OCI-LY1 (cell line): ENCODE measurements at regions not wholly inside any gene's neighbourhood (a gene's known extent, or its start where the extent isn't known, plus 50 kb on each side); places are given as distances from the start of the nearest gene placed in this dataset.

ENCODE experiments used
- H2AFZ ChIP-seq: fragments of 200-600 bp; sonication (generic), shearing (Covaris generic); 2 replicates; pipeline ENCODE4 v1.6.0; 2014; ENCODE audit warnings: antibody characterized with exemption, mild to moderate bottlenecking, low read length
- H3F3A ChIP-seq: fragments of 200-600 bp; sonication (generic), shearing (Covaris generic); 2 replicates; pipeline ENCODE4 v1.6.0; 2014; ENCODE audit warnings: mild to moderate bottlenecking, antibody characterized with exemption, low read length, moderate library complexity; ENCODE audit not compliant: insufficient read depth
- H3K27ac ChIP-seq: fragments of 200-600 bp; sonication (generic); 2 replicates; pipeline ENCODE4 v1.5.1; 2014; ENCODE audit warnings: low read length, mixed run types, mild to moderate bottlenecking, low read depth; ENCODE audit not compliant: poor library complexity, severe bottlenecking
- H3K27me3 ChIP-seq: fragments of 200-600 bp; sonication (generic); 2 replicates; pipeline ENCODE4 v1.6.0; 2014; ENCODE audit warnings: antibody characterized with exemption, mild to moderate bottlenecking, low read length, moderate library complexity; ENCODE audit not compliant: insufficient read depth
- H3K36me3 ChIP-seq: fragments of 200-600 bp; sonication (generic); 2 replicates; pipeline ENCODE4 v1.6.1; 2014; ENCODE audit warnings: mild to moderate bottlenecking, antibody characterized with exemption, low read length, moderate library complexity, mixed read lengths; ENCODE audit not compliant: insufficient read depth
- H3K4me1 ChIP-seq: fragments of 200-600 bp; sonication (generic); 2 replicates; pipeline ENCODE4 v1.5.1; 2014; ENCODE audit warnings: mild to moderate bottlenecking, low read length, moderate library complexity; ENCODE audit not compliant: insufficient read depth, severe bottlenecking
- H3K4me2 ChIP-seq: fragments of 200-600 bp; sonication (generic), shearing (Covaris generic); 2 replicates; pipeline ENCODE4 v1.6.1; 2014; ENCODE audit warnings: low read length
- H3K4me3 ChIP-seq: fragments of 200-600 bp; sonication (generic); 2 replicates; pipeline ENCODE4 v1.5.1; 2014; ENCODE audit warnings: low read length, low read depth, mild to moderate bottlenecking, mixed read lengths; ENCODE audit not compliant: poor library complexity, severe bottlenecking
- H3K79me2 ChIP-seq: fragments of 200-600 bp; shearing (Covaris generic); 2 replicates; pipeline ENCODE4 v1.6.1; 2016; ENCODE audit warnings: mixed run types, low read length, mixed read lengths; ENCODE audit not compliant: insufficient read depth
- H3K9ac ChIP-seq: fragments of 200-600 bp; sonication (generic), shearing (Covaris generic); 2 replicates; pipeline ENCODE4 v1.6.1; 2014; ENCODE audit warnings: mild to moderate bottlenecking, low read length, mixed read lengths
- H3K9me2 ChIP-seq: fragments of 200-600 bp; sonication (generic), shearing (Covaris generic); 2 replicates; pipeline ENCODE4 v1.6.1; 2014; ENCODE audit warnings: low read depth, mild to moderate bottlenecking, low read length, mixed read lengths
- H3K9me3 ChIP-seq: fragments of 200-600 bp; shearing (Covaris generic); 2 replicates; pipeline ENCODE4 v1.6.1; 2014; ENCODE audit warnings: low read length, mixed read lengths
- H4K20me1 ChIP-seq: fragments of 200-600 bp; sonication (generic), shearing (Covaris generic); 2 replicates; pipeline ENCODE4 v1.6.0; 2016; ENCODE audit warnings: mild to moderate bottlenecking, low read length; ENCODE audit not compliant: insufficient read depth
- CTCF ChIP-seq: fragments of 200-600 bp; sonication (generic), shearing (Covaris generic); IDR thresholded peaks from 2 replicates; pipeline ENCODE4 v1.5.1; 2017; ENCODE audit warnings: mild to moderate bottlenecking, antibody characterized with exemption, low read length, moderate library complexity, mixed read lengths
- EZH2 ChIP-seq: fragments of 200-600 bp; sonication (generic), shearing (Covaris generic); IDR thresholded peaks from 2 replicates; pipeline ENCODE4 v1.8.0; 2017; ENCODE audit warnings: borderline replicate concordance, mixed run types, mild to moderate bottlenecking, antibody characterized with exemption, low read length, moderate library complexity, mixed read lengths

- Histone ChIP-seq H3K9me2 (no peaks in the 10 kb centered on the region), H3K9ac (no peak overlapping the region), H3K4me3 (no peak overlapping the region), H3K4me1 (no peaks in the 10 kb centered on the region), H3K4me2 (no peak overlapping the region), H3K9me3 (no peaks in the 10 kb centered on the region), H3F3A (no peaks in the 10 kb centered on the region), H3K27ac (no peak overlapping the region), H2AFZ (no peak overlapping the region), H3K27me3 (no peaks in the 10 kb centered on the region), H3K79me2 (no peaks in the 10 kb centered on the region), H4K20me1 (no peaks in the 10 kb centered on the region), H3K36me3 (no peaks in the 10 kb centered on the region)
- TF ChIP-seq CTCF (no peak), EZH2 (no peak)
Measured at GRCh38 chr10:2251631-2252030, 514.3 kb upstream of the ADARB2 start.

- H3K36me3 ChIP-seq = no peaks in the 10 kb centered on the region
- no peak overlapping the region for H2AFZ ChIP-seq
- no peaks in the 10 kb centered on the region for H3F3A ChIP-seq
- H3K4me2 ChIP-seq = no peak overlapping the region
- H3K27ac ChIP-seq = no peak overlapping the region
- no peaks in the 10 kb centered on the region for H3K79me2 ChIP-seq
- H3K9me3 ChIP-seq = no peaks in the 10 kb centered on the region
- no peaks in the 10 kb centered on the region for H4K20me1 ChIP-seq
- H3K9ac ChIP-seq = no peak overlapping the region
- no peaks in the 10 kb centered on the region for H3K27me3 ChIP-seq
- H3K4me3 ChIP-seq = no peak overlapping the region
- no peaks in the 10 kb centered on the region for H3K9me2 ChIP-seq
- no peak for TF ChIP-seq EZH2
- TF ChIP-seq CTCF = no peak
- H3K4me1 ChIP-seq = no peaks in the 10 kb centered on the region
Measured at GRCh38 chr10:2246747-2247146, 509.4 kb upstream of the ADARB2 start.

- H3K4me2 ChIP-seq = no peak overlapping the region
- H3K27ac ChIP-seq = no peak overlapping the region
- H3K9ac ChIP-seq = no peak overlapping the region
- no peaks in the 10 kb centered on the region for H3K79me2 ChIP-seq
- H3K9me3 ChIP-seq = no peaks in the 10 kb centered on the region
- H4K20me1 ChIP-seq = no peaks in the 10 kb centered on the region
- H2AFZ ChIP-seq = no peak overlapping the region
- H3K4me3 ChIP-seq = no peak overlapping the region
- no peaks in the 10 kb centered on the region for H3K36me3 ChIP-seq
- no peaks in the 10 kb centered on the region for H3K27me3 ChIP-seq
- H3K9me2 ChIP-seq = no peaks in the 10 kb centered on the region
- no peaks in the 10 kb centered on the region for H3F3A ChIP-seq
- no peaks in the 10 kb centered on the region for H3K4me1 ChIP-seq
- TF ChIP-seq CTCF (no peak), EZH2 (no peak)
Measured at GRCh38 chr10:2245580-2245979, 508.3 kb upstream of the ADARB2 start.
